CD14-positive monocyte (primary cell): ENCODE measurements at regions not wholly inside any gene's neighbourhood (a gene's known extent, or its start where the extent isn't known, plus 50 kb on each side); places are given as distances from the start of the nearest gene placed in this dataset.
A peak's percentile ranks its signal among the peaks of the same experiment; 100 is the strongest.

Experiments used
- DNase-seq, 3 donors: peaks; one replicate each; pipeline ENCODE4 v3.0.0-alpha.2; 2011 to 2022
- H2AFZ ChIP-seq: 2 replicates; pipeline ENCODE4 v1.6.0; 2012; ENCODE audit warnings: mild to moderate bottlenecking, low read depth, low read length, inconsistent platforms; ENCODE audit not compliant: insufficient read depth, poor library complexity, severe bottlenecking
- H3K27ac ChIP-seq, 2 donors: 1 replicate in 1 of 2; 2 replicates in 1 of 2; pipeline ENCODE4 v1.5.1; 2012 to 2013; ENCODE audit warnings: low read length in 2 of 2, control low read depth in 1 of 2, inconsistent platforms in 1 of 2, low read depth in 1 of 2, mild to moderate bottlenecking in 1 of 2
- H3K27me3 ChIP-seq, 2 donors: one replicate each; pipeline versions ENCODE4 v1.6.0 to v1.6.1; 2011 to 2013; ENCODE audit warnings: low read length in 2 of 2; ENCODE audit not compliant: control insufficient read depth in 2 of 2, insufficient read depth in 2 of 2
- H3K36me3 ChIP-seq, 2 donors: replicated peaks in 1 of 2; 1 replicate in 1 of 2; 2 replicates in 1 of 2; pipeline versions ENCODE4 v1.5.1 to v1.6.1; 2012 to 2013; ENCODE audit warnings: low read length in 2 of 2, control low read depth in 1 of 2, inconsistent platforms in 1 of 2, mild to moderate bottlenecking in 1 of 2; ENCODE audit not compliant: insufficient read depth in 2 of 2, control insufficient read depth in 1 of 2
- H3K4me1 ChIP-seq, 2 donors: 1 replicate in 1 of 2; 2 replicates in 1 of 2; pipeline versions ENCODE4 v1.5.1 to v1.6.1; 2012 to 2013; ENCODE audit warnings: low read length in 2 of 2, control low read depth in 1 of 2, inconsistent platforms in 1 of 2, mild to moderate bottlenecking in 1 of 2, moderate library complexity in 1 of 2; ENCODE audit not compliant: insufficient read depth in 2 of 2, control insufficient read depth in 1 of 2
- H3K4me2 ChIP-seq: replicated peaks from 2 replicates; pipeline ENCODE3; 2012; ENCODE audit warnings: low read length, moderate library complexity, mild to moderate bottlenecking; ENCODE audit not compliant: poor library complexity, severe bottlenecking; ENCODE audit errors: extremely low read depth
- H3K4me3 ChIP-seq, 3 experiments: fragments of 200-600 bp in 1 of 3; sonication (generic) in 1 of 3; replicated peaks in 1 of 3; 1 replicate in 2 of 3; 2 replicates in 1 of 3; pipeline ENCODE4 v1.5.1; 2011 to 2013; ENCODE audit warnings: low read length in 3 of 3, mild to moderate bottlenecking in 3 of 3, control low read depth in 2 of 3, low read depth in 2 of 3, inconsistent platforms in 1 of 3, moderate library complexity in 1 of 3
- H3K79me2 ChIP-seq: 2 replicates; pipeline ENCODE4 v1.6.0; 2012; ENCODE audit warnings: mild to moderate bottlenecking, control low read depth, inconsistent platforms, low read length, moderate library complexity; ENCODE audit not compliant: insufficient read depth
- H3K9ac ChIP-seq: 2 replicates; pipeline ENCODE4 v1.6.0; 2017; ENCODE audit warnings: low read length, mild to moderate bottlenecking; ENCODE audit not compliant: insufficient read depth, poor library complexity, severe bottlenecking
- H3K9me3 ChIP-seq, 2 donors: replicated peaks in 1 of 2; 1 replicate in 1 of 2; 2 replicates in 1 of 2; pipeline versions ENCODE4 v1.5.1 to v1.6.1; 2012 to 2013; ENCODE audit warnings: low read length in 2 of 2, control low read depth in 1 of 2; ENCODE audit not compliant: control insufficient read depth in 1 of 2, insufficient read depth in 1 of 2
- H4K20me1 ChIP-seq: 2 replicates; pipeline ENCODE4 v1.6.0; 2012; ENCODE audit warnings: mild to moderate bottlenecking, low read length, control low read depth, moderate library complexity; ENCODE audit not compliant: insufficient read depth
- H3K27ac Mint-ChIP-seq, 7 donors: one replicate each; pipeline ENCODE4 v1.8.0; 2020; ENCODE audit warnings: mild to moderate bottlenecking in 7 of 7, mixed read lengths in 7 of 7, moderate library complexity in 6 of 7, inconsistent platforms in 2 of 7
- H3K27me3 Mint-ChIP-seq, 3 donors: one replicate each; pipeline ENCODE4 v1.8.0; 2021 to 2022; ENCODE audit warnings: low read depth in 3 of 3, mild to moderate bottlenecking in 3 of 3, mixed read lengths in 3 of 3, moderate library complexity in 3 of 3, inconsistent platforms in 1 of 3
- H3K36me3 Mint-ChIP-seq, 2 donors: one replicate each; pipeline ENCODE4 v1.8.0; 2020; ENCODE audit warnings: mixed read lengths in 2 of 2, inconsistent platforms in 1 of 2, mild to moderate bottlenecking in 1 of 2
- H3K4me1 Mint-ChIP-seq: one replicate; pipeline ENCODE4 v1.8.0; 2020; ENCODE audit warnings: mild to moderate bottlenecking, mixed read lengths
- H3K4me3 Mint-ChIP-seq, 2 donors: one replicate each; pipeline ENCODE4 v1.8.0; 2020; ENCODE audit warnings: mild to moderate bottlenecking in 2 of 2, mixed read lengths in 2 of 2, moderate library complexity in 1 of 2
- H3K9me3 Mint-ChIP-seq, 7 donors: one replicate each; pipeline ENCODE4 v1.8.0; 2020 to 2022; ENCODE audit warnings: mixed read lengths in 7 of 7, mild to moderate bottlenecking in 6 of 7, moderate library complexity in 6 of 7, inconsistent platforms in 2 of 7
- CTCF ChIP-seq: fragments of 200-600 bp; IDR thresholded peaks from one replicate; pipeline ENCODE4 v1.8.0; 2022; ENCODE audit warnings: antibody characterized with exemption, mild to moderate bottlenecking
- WGBS: methylation state at CpG from one replicate; pipeline ENCODE4 v1.1.5; 2013; ENCODE audit warnings: missing lambda C conversion rate; ENCODE audit not compliant: insufficient coverage; 5-methylcytosine and 5-hydroxymethylcytosine counted together
- intact Hi-C, 2 donors: fragments of 100-400 bp; cut with micrococcal nuclease; formaldehyde crosslinking; loops; one replicate each; pipeline versions ENCODE4 v1.15.0 to v1.15.1; 2023

- H3K4me1 ChIP-seq: peaks cover 20 to 22% of the 10 kb centered on the region in 2 donors
- H3K36me3 ChIP-seq: no peaks in the 10 kb centered on the region
- WGBS: 74% methylated on average over 10 of the region's 15 CpGs
- H3K4me3 ChIP-seq: no peak overlapping the region
- H3K4me1 Mint-ChIP-seq: peaks cover 19% of the 10 kb centered on the region
- peak overlapping the region in 1 of 7 donors; percentile 1 for H3K27ac Mint-ChIP-seq
- no peak overlapping the region for H3K27ac ChIP-seq
- peaks cover 0 to 3% (median 0%) of the 10 kb centered on the region in 7 donors for H3K9me3 Mint-ChIP-seq
- H2AFZ ChIP-seq: peak overlapping the region; percentile 11
- TF ChIP-seq CTCF: no peak
- H3K4me3 Mint-ChIP-seq: no peak overlapping the region
- H4K20me1 ChIP-seq: no peaks in the 10 kb centered on the region
- peaks cover 0 to 6% (median 2%) of the 10 kb centered on the region in 3 donors for H3K27me3 Mint-ChIP-seq
- H3K27me3 ChIP-seq: no peaks in the 10 kb centered on the region
- no peaks in the 10 kb centered on the region for H3K79me2 ChIP-seq
- intact Hi-C loops: no loop called here
- no peak overlapping the region for H3K9ac ChIP-seq
- no peaks in the 10 kb centered on the region for H3K9me3 ChIP-seq
- no peaks in the 10 kb centered on the region for H3K36me3 Mint-ChIP-seq
- no peak for DNase-seq
- no peak overlapping the region for H3K4me2 ChIP-seq
Observed at GRCh38 chr15:93241696-93242585, 152.9 kb upstream of the RGMA start.

- H3K4me1 Mint-ChIP-seq: peaks cover 26% of the 10 kb centered on the region
- Histone ChIP-seq H3K9ac (no peak overlapping the region), H3K27me3 (no peaks in the 10 kb centered on the region), H2AFZ (no peak overlapping the region), H3K4me3 (no peak overlapping the region), H3K4me2 (no peak overlapping the region), H3K27ac (no peak overlapping the region), H4K20me1 (no peaks in the 10 kb centered on the region), H3K9me3 (no peaks in the 10 kb centered on the region), H3K79me2 (no peaks in the 10 kb centered on the region), H3K36me3 (no peaks in the 10 kb centered on the region), H3K4me1 (peaks cover 30% of the 10 kb centered on the region in 2 donors)
- DNase-seq: no peak
- peaks cover 0 to 3% (median 2%) of the 10 kb centered on the region in 3 donors for H3K27me3 Mint-ChIP-seq
- H3K9me3 Mint-ChIP-seq: peaks cover 0 to 3% (median 0%) of the 10 kb centered on the region in 7 donors
- intact Hi-C loops: loop anchor here (10.0 kb wide), 2 partner anchors 65 to 205 kb away; no protein-coding TSS in a partner anchor
- no peaks in the 10 kb centered on the region for H3K36me3 Mint-ChIP-seq
- WGBS: 100% methylated on average over 3 of the region's 3 CpGs
- no peak for TF ChIP-seq CTCF
- H3K27ac Mint-ChIP-seq: peak overlapping the region in 1 of 7 donors; percentile 23
- H3K4me3 Mint-ChIP-seq: no peak overlapping the region
Observed at GRCh38 chr15:93239993-93240392, 151.0 kb upstream of the RGMA start.
